A673 (cell line): ENCODE measurements at regions not wholly inside any gene's neighbourhood (a gene's known extent, or its start where the extent isn't known, plus 50 kb on each side); places are given as distances from the start of the nearest gene placed in this dataset.
A peak's percentile ranks its signal among the peaks of the same experiment; 100 is the strongest.

Source experiments
- BruUV-seq: library from RNA; stranded (reverse); fragments of 400-500 nt; replicated peaks from 2 replicates; lab custom pipeline; 2021; lab: Mats Ljungman, UMichigan
- CTCF ChIA-PET: fragments of 300-600 bp; sonication (Branson Sonifier 250); formaldehyde crosslinking; loops from one replicate; lab custom pipeline; 2022; ENCODE audit warnings: antibody characterized with exemption; lab: Charles Lee
- POLR2A ChIA-PET: fragments of 300-600 bp; sonication (Branson Sonifier 250); formaldehyde crosslinking; loops from one replicate; lab custom pipeline; 2022; ENCODE audit warnings: antibody characterized with exemption; ENCODE audit not compliant: low non-redundant PET; lab: Charles Lee
- DNase-seq: peaks from one replicate; pipeline ENCODE4 v3.0.0-alpha.2; 2015; ENCODE audit warnings: low spot score
- H3K27ac ChIP-seq: fragments of 200-600 bp; sonication (generic); 2 replicates; pipeline ENCODE4 v1.5.1; 2016; ENCODE audit warnings: mixed run types, low read depth, mild to moderate bottlenecking, mixed read lengths, antibody characterized with exemption, low read length; ENCODE audit not compliant: poor library complexity, severe bottlenecking
- H3K27me3 ChIP-seq: fragments of 200-600 bp; sonication (generic); replicated peaks from 2 replicates; pipeline ENCODE4 v1.6.1; 2017; ENCODE audit warnings: mixed run types, low read depth, mild to moderate bottlenecking, mixed read lengths, antibody characterized with exemption, low read length; ENCODE audit not compliant: insufficient read depth, poor library complexity
- H3K36me3 ChIP-seq: fragments of 200-600 bp; sonication (generic); 2 replicates; pipeline ENCODE4 v1.6.1; 2016; ENCODE audit warnings: mixed run types, mild to moderate bottlenecking, mixed read lengths, antibody characterized with exemption, low read length; ENCODE audit not compliant: insufficient read depth, poor library complexity, severe bottlenecking
- H3K4me1 ChIP-seq: fragments of 200-600 bp; sonication (generic); 2 replicates; pipeline ENCODE4 v1.6.1; 2017; ENCODE audit warnings: mixed run types, mild to moderate bottlenecking, mixed read lengths, antibody characterized with exemption, low read length; ENCODE audit not compliant: insufficient read depth, poor library complexity, severe bottlenecking
- H3K4me3 ChIP-seq: fragments of 200-600 bp; sonication (generic); 2 replicates; pipeline ENCODE4 v1.5.1; 2016; ENCODE audit warnings: low read depth, mixed run types, mild to moderate bottlenecking, mixed read lengths, low read length; ENCODE audit not compliant: poor library complexity, severe bottlenecking
- H3K9me3 ChIP-seq: fragments of 200-600 bp; sonication (generic); 2 replicates; pipeline ENCODE4 v1.6.1; 2016; ENCODE audit warnings: mixed run types, low read depth, mild to moderate bottlenecking, mixed read lengths, antibody characterized with exemption, low read length; ENCODE audit not compliant: poor library complexity, severe bottlenecking
- EZH2 ChIP-seq: fragments of 200-600 bp; sonication (generic); IDR thresholded peaks from 2 replicates; pipeline ENCODE4 v1.6.1; 2017; ENCODE audit warnings: borderline replicate concordance, low read depth, mild to moderate bottlenecking, mixed read lengths, antibody characterized with exemption, low read length; ENCODE audit not compliant: poor library complexity, severe bottlenecking
- intact Hi-C: fragments of 100-400 bp; cut with micrococcal nuclease; formaldehyde crosslinking; loops from one replicate; pipeline ENCODE4 v1.10.0; 2022; ENCODE audit not compliant: unreplicated experiment
- TF ChIP-seq, protein P1 (sequence below): fragments of 300-800, 200-600 bp; sonication (generic); conservative IDR thresholded peaks from 2 replicates; pipeline ENCODE4 v1.5.1; 2017; ENCODE audit warnings: low read depth, mild to moderate bottlenecking, antibody characterized with exemption, low read length, moderate library complexity, mixed read lengths

DNA sequence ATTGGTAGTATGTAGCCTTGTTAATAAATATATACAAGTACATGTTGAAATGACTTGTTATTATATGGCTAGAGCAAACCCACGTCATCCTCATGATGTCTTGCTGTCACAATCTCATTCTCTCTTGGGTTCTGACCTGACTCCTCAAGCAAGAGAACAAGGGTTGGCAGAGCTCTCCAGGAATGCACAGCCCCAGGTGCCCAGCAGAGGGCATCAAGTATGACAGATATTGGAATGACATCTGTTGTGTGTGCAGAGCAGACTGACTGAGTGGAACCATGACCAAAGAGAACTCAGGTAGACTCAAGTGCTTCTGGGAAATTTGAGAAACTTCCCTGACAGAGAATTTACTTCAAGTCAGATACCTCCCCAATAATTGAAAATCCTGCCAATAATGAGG, 90.6 kb downstream of the PAX1 start:
- TF ChIP-seq EZH2: no peak
- TF ChIP-seq, protein P1, sequence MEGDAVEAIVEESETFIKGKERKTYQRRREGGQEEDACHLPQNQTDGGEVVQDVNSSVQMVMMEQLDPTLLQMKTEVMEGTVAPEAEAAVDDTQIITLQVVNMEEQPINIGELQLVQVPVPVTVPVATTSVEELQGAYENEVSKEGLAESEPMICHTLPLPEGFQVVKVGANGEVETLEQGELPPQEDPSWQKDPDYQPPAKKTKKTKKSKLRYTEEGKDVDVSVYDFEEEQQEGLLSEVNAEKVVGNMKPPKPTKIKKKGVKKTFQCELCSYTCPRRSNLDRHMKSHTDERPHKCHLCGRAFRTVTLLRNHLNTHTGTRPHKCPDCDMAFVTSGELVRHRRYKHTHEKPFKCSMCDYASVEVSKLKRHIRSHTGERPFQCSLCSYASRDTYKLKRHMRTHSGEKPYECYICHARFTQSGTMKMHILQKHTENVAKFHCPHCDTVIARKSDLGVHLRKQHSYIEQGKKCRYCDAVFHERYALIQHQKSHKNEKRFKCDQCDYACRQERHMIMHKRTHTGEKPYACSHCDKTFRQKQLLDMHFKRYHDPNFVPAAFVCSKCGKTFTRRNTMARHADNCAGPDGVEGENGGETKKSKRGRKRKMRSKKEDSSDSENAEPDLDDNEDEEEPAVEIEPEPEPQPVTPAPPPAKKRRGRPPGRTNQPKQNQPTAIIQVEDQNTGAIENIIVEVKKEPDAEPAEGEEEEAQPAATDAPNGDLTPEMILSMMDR: peak; percentile 32
- no peaks in the 10 kb centered on the region for H3K9me3 ChIP-seq
- ChIA-PET POLR2A (no interaction called here), CTCF (no interaction called here)
- peak; percentile 7 for DNase-seq
- no peaks in the 10 kb centered on the region for H3K4me1 ChIP-seq
- peaks cover 21% of the 10 kb centered on the region for H3K27me3 ChIP-seq
- no peak overlapping the region for H3K27ac ChIP-seq
- H3K4me3 ChIP-seq: no peak overlapping the region
- intact Hi-C loops: no loop called here
- H3K36me3 ChIP-seq: no peaks in the 10 kb centered on the region
- no TSS peak for BruUV-seq

- Histone ChIP-seq H3K4me1 (no peaks in the 10 kb centered on the region), H3K27me3 (peaks cover 25% of the 10 kb centered on the region), H3K27ac (no peak overlapping the region), H3K4me3 (no peak overlapping the region), H3K9me3 (no peaks in the 10 kb centered on the region), H3K36me3 (no peaks in the 10 kb centered on the region)
- DNase-seq: no peak
- TF ChIP-seq EZH2: no peak
- TF ChIP-seq, protein P1: no peak
- POLR2A ChIA-PET: no interaction called here
- intact Hi-C loops: no loop called here
- BruUV-seq: no TSS peak
- CTCF ChIA-PET: no interaction called here
Measured at GRCh38 chr20:21788082-21788481, 82.6 kb downstream of the PAX1 start.

- H3K4me1 ChIP-seq: no peaks in the 10 kb centered on the region
- peaks cover 59% of the 10 kb centered on the region for H3K27me3 ChIP-seq
- ChIA-PET CTCF (no interaction called here), POLR2A (no interaction called here)
- intact Hi-C loops: no loop called here
- DNase-seq: no peak
- H3K27ac ChIP-seq: no peak overlapping the region
- no peaks in the 10 kb centered on the region for H3K36me3 ChIP-seq
- BruUV-seq: no TSS peak
- H3K9me3 ChIP-seq: no peaks in the 10 kb centered on the region
- TF ChIP-seq EZH2: no peak
- TF ChIP-seq, protein P1: no peak
- no peak overlapping the region for H3K4me3 ChIP-seq
Measured at GRCh38 chr20:21781446-21782075, 76.1 kb downstream of the PAX1 start.
